Thoracic aorta (tissue), 2 donors: ENCODE measurements at regions not wholly inside any gene's neighbourhood (a gene's known extent, or its start where the extent isn't known, plus 50 kb on each side); places are given as distances from the start of the nearest gene placed in this dataset.
"Not testable (repeated sequence)": the region's sequence is repeated elsewhere in the genome, so short reads cannot be mapped to it uniquely, and the experiment has no call there.

ENCODE experiments used
- ATAC-seq: fragments of 150-250 bp; one replicate; pipeline ENCODE4 v1.8.0; 2017; ENCODE audit warnings: low read depth; ENCODE audit not compliant: insufficient number of reproducible peaks, low FRiP score
- DNase-seq: peaks from one replicate; pipeline ENCODE4 v3.0.0-alpha.2; 2020; ENCODE audit warnings: low spot score
- H3K27ac ChIP-seq, 2 donors: fragments of 200-600 bp; sonication (generic); 1 replicate in 1 of 2; 2 replicates in 1 of 2; pipeline ENCODE4 v1.5.1; 2016; ENCODE audit warnings: mild to moderate bottlenecking in 2 of 2, moderate library complexity in 2 of 2
- H3K27me3 ChIP-seq: fragments of 200-600 bp; sonication (generic); replicated peaks from 2 replicates; pipeline ENCODE4 v1.6.0; 2016; ENCODE audit warnings: mild to moderate bottlenecking; ENCODE audit not compliant: insufficient read depth
- H3K36me3 ChIP-seq: fragments of 200-600 bp; sonication (generic); one replicate; pipeline ENCODE4 v1.5.1; 2016
- H3K4me1 ChIP-seq, 2 donors: fragments of 200-600 bp; sonication (generic); 1 replicate in 1 of 2; 2 replicates in 1 of 2; pipeline versions ENCODE4 v1.5.1 to v1.6.0; 2016; ENCODE audit warnings: low read depth in 2 of 2, mild to moderate bottlenecking in 1 of 2; ENCODE audit not compliant: control insufficient read depth in 1 of 2
- H3K4me3 ChIP-seq: fragments of 200-600 bp; sonication (generic); 2 replicates; pipeline ENCODE4 v1.5.1; 2016; ENCODE audit warnings: mild to moderate bottlenecking
- H3K9me3 ChIP-seq: fragments of 200-600 bp; sonication (generic); 2 replicates; pipeline ENCODE4 v1.5.1; 2016
- CTCF ChIP-seq: fragments of 200-600 bp; sonication (generic); IDR thresholded peaks from one replicate; pipeline ENCODE4 v1.5.1; 2019; ENCODE audit warnings: antibody characterized with exemption

- H3K4me3 ChIP-seq, DNase-seq, H3K36me3 ChIP-seq, H3K27me3 ChIP-seq, ATAC-seq, H3K4me1 ChIP-seq, H3K9me3 ChIP-seq, H3K27ac ChIP-seq: not testable (repeated sequence)
Measured at GRCh38 chr7:56366701-56367100, 250.5 kb upstream of the NUPR2 start.

GRCh38 chr7:56352576-56352975, 236.4 kb upstream of the NUPR2 start:
- not testable (repeated sequence) for H3K27me3 ChIP-seq, H3K4me1 ChIP-seq, H3K4me3 ChIP-seq, ATAC-seq, H3K9me3 ChIP-seq, H3K27ac ChIP-seq, H3K36me3 ChIP-seq, DNase-seq

- not testable (repeated sequence) for H3K27ac ChIP-seq, H3K4me1 ChIP-seq, H3K4me3 ChIP-seq, DNase-seq, H3K9me3 ChIP-seq, H3K36me3 ChIP-seq, ATAC-seq, H3K27me3 ChIP-seq
Measured at GRCh38 chr7:56351181-56351580, 235.0 kb upstream of the NUPR2 start.

DNA sequence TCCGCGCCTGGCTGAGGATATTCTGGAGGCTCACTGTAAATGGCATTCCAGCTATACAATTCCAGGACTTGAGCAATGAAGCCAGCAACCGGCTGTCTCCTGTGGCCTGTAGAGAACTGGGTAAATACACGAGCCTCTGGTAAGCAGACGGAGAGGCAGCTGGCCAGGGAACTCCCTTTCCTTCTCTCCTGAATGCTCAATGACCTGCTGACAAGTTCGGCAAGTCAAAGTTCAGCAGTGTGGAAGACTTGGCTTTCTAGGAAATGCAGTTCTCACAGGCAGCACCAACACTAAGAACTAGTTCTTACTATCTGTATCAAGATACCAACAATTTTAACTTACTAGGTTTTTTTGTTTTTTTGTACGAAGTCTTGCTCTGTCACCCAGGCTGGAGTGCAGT, 232.1 kb upstream of the NUPR2 start:
- not testable (repeated sequence) for ATAC-seq, H3K36me3 ChIP-seq

GRCh38 chr7:56328327-56328726, 212.1 kb upstream of the NUPR2 start:
- H3K4me1 ChIP-seq, DNase-seq, ATAC-seq, H3K4me3 ChIP-seq, H3K36me3 ChIP-seq, H3K27ac ChIP-seq, H3K9me3 ChIP-seq, H3K27me3 ChIP-seq: not testable (repeated sequence)

More for the DNA sequence above, 232.1 kb upstream of the NUPR2 start:
- H3K9me3 ChIP-seq, H3K27me3 ChIP-seq, DNase-seq, H3K4me3 ChIP-seq, H3K27ac ChIP-seq, H3K4me1 ChIP-seq: not testable (repeated sequence)

GRCh38 chr7:56290548-56290947, 174.3 kb upstream of the NUPR2 start:
- Histone ChIP-seq H3K4me3 (no peak overlapping the region), H3K4me1 (no peaks in the 10 kb centered on the region), H3K9me3 (no peaks in the 10 kb centered on the region), H3K27me3 (no peaks in the 10 kb centered on the region), H3K36me3 (no peaks in the 10 kb centered on the region), H3K27ac (no peak overlapping the region)
- TF ChIP-seq CTCF = no peak
- ATAC-seq = no peak
- no peak for DNase-seq

DNA sequence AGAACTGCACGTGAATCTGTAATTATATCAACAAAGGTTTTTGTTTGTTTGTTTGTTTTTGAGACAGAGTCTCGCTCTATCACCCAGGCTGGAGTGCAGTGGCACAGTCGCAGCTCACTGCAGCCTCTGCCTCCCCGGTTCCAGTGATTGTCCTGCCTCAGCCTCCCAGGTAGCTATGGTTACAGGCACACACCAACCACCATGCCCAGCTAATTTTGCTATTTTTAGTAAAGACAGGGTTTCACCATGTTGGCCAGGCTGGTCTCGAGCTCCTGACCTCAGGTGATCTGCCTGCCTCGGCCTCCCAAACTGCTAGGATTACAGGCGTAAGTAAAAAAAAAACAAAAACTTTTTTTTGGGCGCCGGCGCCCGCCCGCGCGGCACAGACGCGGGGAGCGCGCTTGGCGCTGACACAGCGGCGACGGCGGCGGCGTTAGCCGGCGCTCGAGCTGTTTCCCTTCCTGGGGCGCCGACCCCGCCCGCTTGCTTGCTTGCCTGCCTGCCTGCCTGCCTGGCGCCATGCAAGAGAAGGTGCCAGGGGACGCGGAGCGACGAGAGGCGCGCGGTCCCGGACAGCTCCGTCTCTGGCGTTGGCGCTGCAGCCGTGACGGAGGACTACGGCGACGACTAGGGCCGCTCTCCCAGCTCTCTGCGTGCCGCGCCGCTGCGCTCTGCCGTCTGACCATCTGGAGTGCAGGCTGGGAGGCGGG, 171.4 kb upstream of the NUPR2 start:
- TF ChIP-seq CTCF = no peak
- Histone ChIP-seq H3K4me3 (peak overlapping the region; percentile 71), H3K27me3 (no peaks in the 10 kb centered on the region), H3K36me3 (no peaks in the 10 kb centered on the region), H3K27ac (peak overlapping the region; percentile 72 to 82), H3K4me1 (no peaks in the 10 kb centered on the region), H3K9me3 (no peaks in the 10 kb centered on the region)
- peak; percentile 7 for DNase-seq
- ATAC-seq = peak; percentile 70

GRCh38 chr7:56256108-56256507, 139.9 kb upstream of the NUPR2 start:
- Histone ChIP-seq H3K9me3 (no peaks in the 10 kb centered on the region), H3K27me3 (no peaks in the 10 kb centered on the region), H3K4me3 (no peak overlapping the region), H3K27ac (no peak overlapping the region), H3K4me1 (peaks cover 6 to 17% of the 10 kb centered on the region in 2 donors), H3K36me3 (no peaks in the 10 kb centered on the region)
- no peak for ATAC-seq
- peak; percentile 5 for DNase-seq
- TF ChIP-seq CTCF = no peak
